K562 (cell line): ENCODE measurements at regions not wholly inside any gene's neighbourhood (a gene's known extent, or its start where the extent isn't known, plus 50 kb on each side); places are given as distances from the start of the nearest gene placed in this dataset.

Experiments used
- ATAC-seq: fragments of 200-7000 bp; cut with Tn5 transposase; 3 replicates; pipeline ENCODE4 v1.9.1; 2020; ENCODE audit warnings: moderate library complexity
- BruUV-seq: library from RNA; stranded (reverse); fragments of 400-500 nt; replicated peaks from 2 replicates; lab custom pipeline; 2021; lab: Mats Ljungman, UMichigan
- CTCF ChIA-PET: fragments of 300-600 bp; formaldehyde crosslinking; extraction: SDS; loops from one replicate; lab custom pipeline; 2021; ENCODE audit warnings: low intra/inter-chr PET ratio; lab: Yijun Ruan, JAX
- POLR2A ChIA-PET: fragments of 300-600, 350-650 bp; sonication (Branson Sonifier 250); formaldehyde crosslinking; extraction: SDS; loops from one replicate; lab custom pipeline; 2021; ENCODE audit warnings: antibody characterized with exemption, inconsistent platforms; lab: Yijun Ruan, JAX
- DNase-seq, 4 experiments: peaks; one replicate each; pipeline versions ENCODE4 v3.0.0 to v3.0.0-alpha.2; 2011 to 2018; ENCODE audit warnings: low spot score in 3 of 4, mixed read lengths in 3 of 4; ENCODE audit errors: extremely low read depth in 1 of 4
- FAIRE-seq: peaks from 2 replicates; lab custom pipeline; 2011; peaks lifted over from hg19 to GRCh38; lab: Jason Lieb, UNC
- H2AFZ ChIP-seq: 2 replicates; pipeline ENCODE4 v1.6.0; 2011; ENCODE audit warnings: low read depth, low read length, control low read depth, inconsistent platforms
- H3K27ac ChIP-seq: fragments of 200-600 bp; 3 replicates; pipeline ENCODE4 v1.8.0; 2011; ENCODE audit warnings: low read depth, mild to moderate bottlenecking, control low read depth, inconsistent platforms, low read length, moderate library complexity, mixed read lengths; ENCODE audit errors: extremely low read depth
- H3K27me3 ChIP-seq, 2 experiments: fragments of 300-600 bp in 1 of 2; 2 replicates in 1 of 2; 3 replicates in 1 of 2; pipeline versions ENCODE4 v1.6.0 to v1.8.0; 2011; ENCODE audit warnings: inconsistent platforms in 2 of 2, low read length in 2 of 2, mild to moderate bottlenecking in 1 of 2, mixed read lengths in 1 of 2, moderate library complexity in 1 of 2; ENCODE audit not compliant: control insufficient read depth in 2 of 2, insufficient read depth in 2 of 2
- H3K36me3 ChIP-seq: fragments of 300-600 bp; 3 replicates; pipeline ENCODE4 v1.8.0; 2011; ENCODE audit warnings: mild to moderate bottlenecking, low read length, inconsistent platforms; ENCODE audit not compliant: control insufficient read depth, insufficient read depth
- H3K4me1 ChIP-seq, 2 experiments: fragments of 200-600 bp in 1 of 2; replicated peaks in 1 of 2; 2 replicates in 1 of 2; 3 replicates in 1 of 2; pipeline versions ENCODE4 v1.5.1 to v1.8.0; 2011; ENCODE audit warnings: inconsistent platforms in 2 of 2, low read length in 2 of 2, mild to moderate bottlenecking in 1 of 2, mixed read lengths in 1 of 2, moderate library complexity in 1 of 2; ENCODE audit not compliant: control insufficient read depth in 2 of 2, insufficient read depth in 2 of 2
- H3K4me2 ChIP-seq: 2 replicates; pipeline ENCODE4 v1.6.1; 2011; ENCODE audit warnings: low read length, control low read depth, inconsistent platforms, mixed read lengths; ENCODE audit not compliant: insufficient read depth
- H3K4me3 ChIP-seq: fragments of 200-600 bp; sonication (generic), shearing (Covaris generic); 2 replicates; pipeline ENCODE4 v1.5.1; 2016; ENCODE audit warnings: control low read depth, inconsistent platforms
- H3K79me2 ChIP-seq: fragments of 200-600 bp; 3 replicates; pipeline ENCODE4 v1.8.0; 2011; ENCODE audit warnings: low read length, inconsistent platforms; ENCODE audit not compliant: control insufficient read depth, insufficient read depth
- H3K9ac ChIP-seq, 2 experiments: 2 replicates each; pipeline versions ENCODE4 v1.6.0 to v1.6.1; 2011; ENCODE audit warnings: low read depth in 2 of 2, low read length in 2 of 2, control low read depth in 1 of 2, inconsistent platforms in 1 of 2, mild to moderate bottlenecking in 1 of 2, mixed read lengths in 1 of 2; ENCODE audit not compliant: insufficient read depth in 1 of 2
- H3K9me1 ChIP-seq: one replicate; pipeline ENCODE4 v1.6.0; 2011; ENCODE audit warnings: inconsistent platforms, mild to moderate bottlenecking, low read length, moderate library complexity; ENCODE audit not compliant: control insufficient read depth, insufficient read depth
- H3K9me3 ChIP-seq: replicated peaks from 2 replicates; pipeline ENCODE4 v1.5.1; 2011; ENCODE audit warnings: low read depth, low read length, inconsistent platforms; ENCODE audit not compliant: control insufficient read depth, insufficient read depth
- H4K20me1 ChIP-seq: replicated peaks from 2 replicates; pipeline ENCODE4 v1.6.1; 2011; ENCODE audit warnings: low read length, inconsistent platforms, mixed read lengths; ENCODE audit not compliant: control insufficient read depth, insufficient read depth
- ATF1 ChIP-seq, 2 experiments: fragments of 450-650 bp in 1 of 2; IDR thresholded peaks; 2 replicates each; pipeline ENCODE4 v1.6.1; 2016; ENCODE audit warnings: missing compliant biosample characterization in 1 of 2, missing genetic modification characterization in 1 of 2
- ATF3 ChIP-seq, 2 experiments: fragments of 450-650 bp in 1 of 2; sonication (generic) in 1 of 2; formaldehyde crosslinking in 1 of 2; IDR thresholded peaks in 1 of 2; conservative IDR thresholded peaks in 1 of 2; 2 replicates each; pipeline versions ENCODE4 v1.6.1 to v1.8.1; 2016 to 2023; ENCODE audit warnings: mild to moderate bottlenecking in 2 of 2, moderate library complexity in 2 of 2, inconsistent platforms in 1 of 2, missing genetic modification reagents in 1 of 2
- ATF7 ChIP-seq: fragments of 450-650 bp; IDR thresholded peaks from 2 replicates; pipeline ENCODE4 v1.7.1; 2014; ENCODE audit warnings: mild to moderate bottlenecking, moderate library complexity
- CREM ChIP-seq: IDR thresholded peaks from 2 replicates; pipeline ENCODE4 v1.6.1; 2014; ENCODE audit warnings: antibody characterized with exemption, low read depth
- GATA2 ChIP-seq: sonication (generic); formaldehyde crosslinking; IDR thresholded peaks from 2 replicates; pipeline ENCODE4 v1.4.0; 2020; ENCODE audit warnings: mild to moderate bottlenecking, missing genetic modification reagents
- ID3 ChIP-seq, 2 experiments: fragments of 250-450 bp in 1 of 2; fragments of 450-650 bp in 1 of 2; sonication (Bioruptor Pico) in 1 of 2; IDR thresholded peaks; 2 replicates each; pipeline versions ENCODE4 v1.6.1 to v1.8.0; 2016 to 2021; ENCODE audit warnings: mild to moderate bottlenecking in 2 of 2, moderate library complexity in 2 of 2, missing compliant biosample characterization in 1 of 2, missing genetic modification characterization in 1 of 2
- JUNB ChIP-seq: fragments of 450-650 bp; formaldehyde crosslinking; conservative IDR thresholded peaks from 2 replicates; pipeline ENCODE4 v1.4.0; 2020; ENCODE audit warnings: mild to moderate bottlenecking
- JUND ChIP-seq, 2 experiments: IDR thresholded peaks; 2 replicates in 1 of 2; 3 replicates in 1 of 2; pipeline ENCODE4 v1.6.1; 2011; ENCODE audit warnings: borderline replicate concordance in 2 of 2, low read depth in 2 of 2, low read length in 2 of 2, improper control_type of control experiment in 1 of 2, missing biosample characterization in 1 of 2, missing genetic modification characterization in 1 of 2, missing genetic modification reagents in 1 of 2
- PHF21A ChIP-seq: fragments of 450-650 bp; IDR thresholded peaks from 2 replicates; pipeline ENCODE4 v1.6.1; 2017; ENCODE audit warnings: low read depth, borderline replicate concordance
- POLR2AphosphoS5 ChIP-seq: IDR thresholded peaks from 2 replicates; pipeline ENCODE4 v1.6.1; 2011; ENCODE audit warnings: mild to moderate bottlenecking, low read depth, low read length, moderate library complexity; ENCODE audit not compliant: control insufficient read depth, insufficient read depth
- SPI1 ChIP-seq: IDR thresholded peaks from 2 replicates; pipeline ENCODE4 v1.6.1; 2011; ENCODE audit warnings: low read depth, low read length, control low read depth, borderline replicate concordance
- WGBS: fragments of 100-300 bp; shearing (Covaris generic); methylation state at CpG from one replicate; pipeline ENCODE4 v1.1.6; 2016; ENCODE audit warnings: low coverage, mixed read lengths; ENCODE audit not compliant: insufficient coverage; ENCODE audit errors: missing lambda C conversion rate; 5-methylcytosine and 5-hydroxymethylcytosine counted together
- in situ Hi-C: fragments of 300-500 bp; cut with MboI; formaldehyde crosslinking; loops from 4 replicates; pipeline ENCODE4 v1.15.0; 2018; ENCODE audit warnings: inconsistent platforms, mixed read lengths
- intact Hi-C: fragments of 100-400 bp; cut with micrococcal nuclease; formaldehyde crosslinking; loops from 2 replicates; pipeline ENCODE4 v1.14.2; 2022

GRCh38 chr1:8104278-8105236, 78.4 kb upstream of the ERRFI1 start:
- Histone ChIP-seq H3K4me2 (peak overlapping the region; percentile 23), H3K9me1 (no peaks in the 10 kb centered on the region), H3K9me3 (no peaks in the 10 kb centered on the region), H3K4me1 (peaks cover 0 to 7% of the 10 kb centered on the region in 2 experiments; a peak in 1 of 5 replicates), H3K27me3 (peaks cover 0 to 4% of the 10 kb centered on the region in 2 experiments; a peak in 2 of 5 replicates), H3K9ac (no peak overlapping the region)
- intact Hi-C loops, result no loop called here
- BruUV-seq, result no TSS peak
- FAIRE-seq, result no peak
- POLR2A ChIA-PET, result interaction anchor here (0.7 to 1.7 kb wide), 2 partner anchors 10 to 158 kb away, joined by 3 to 5 read pairs; no protein-coding TSS in a partner anchor
- TF ChIP-seq ATF3 (IDR thresholded peaks at IDR 0.05), result peak; percentile 93
- TF ChIP-seq ATF3 (CRISPR knock-in tag; conservative IDR thresholded peaks at IDR 0.05), result no peak
- peak; percentile 94 for TF ChIP-seq ATF7
- peak; percentile 61 for TF ChIP-seq CREM
- TF ChIP-seq ATF1 (CRISPR knock-in tag; IDR thresholded peaks at IDR 0.05), result no peak
- peak; percentile 69 for TF ChIP-seq ATF1 (tag; IDR thresholded peaks at IDR 0.05)
- no peak for TF ChIP-seq GATA2 (CRISPR knock-in tag)
- peak; percentile 93; the same call in 1 of the 2 replicates for TF ChIP-seq SPI1
- TF ChIP-seq PHF21A, result no peak
- no peak for TF ChIP-seq ID3 (CRISPR knock-in tag; IDR thresholded peaks at IDR 0.05)
- no peak for TF ChIP-seq ID3 (tag; IDR thresholded peaks at IDR 0.05)
- peak; percentile 39; the same call in 1 of the 2 replicates for TF ChIP-seq JUND (IDR thresholded peaks at IDR 0.05; ENCODE audit: borderline replicate concordance, low read depth, low read length)
- TF ChIP-seq JUND (tag; IDR thresholded peaks at IDR 0.05; ENCODE audit: borderline replicate concordance, low read depth, low read length), result peak; percentile 57; the same call in 2 of the 3 replicates
- TF ChIP-seq JUNB (CRISPR knock-in tag), result peak; percentile 44; the same call in 1 of the 2 replicates
- TF ChIP-seq POLR2AphosphoS5, result peak; percentile 26; the same call in 1 of the 2 replicates
- TF ChIP-seq, all 486 proteins: peak for 8
- 19% methylated on average over 16 of the region's 16 CpGs for WGBS
- no peaks in the 10 kb centered on the region for H3K79me2 ChIP-seq
- H3K4me3 ChIP-seq, result no peak overlapping the region
- CTCF ChIA-PET, result no interaction called here
- in situ Hi-C loops, result no loop called here
- no peaks in the 10 kb centered on the region for H4K20me1 ChIP-seq
- no peaks in the 10 kb centered on the region for H3K36me3 ChIP-seq
- peak overlapping the region; percentile 67 for H2AFZ ChIP-seq
- no peak for ATAC-seq
- DNase-seq, result no peak
- no peak overlapping the region for H3K27ac ChIP-seq
